A673 (cell line): ENCODE measurements at regions not wholly inside any gene's neighbourhood (a gene's known extent, or its start where the extent isn't known, plus 50 kb on each side); places are given as distances from the start of the nearest gene placed in this dataset.

Experiments
- CTCF ChIP-seq: fragments of 300-800, 200-600 bp; sonication (generic); conservative IDR thresholded peaks from 2 replicates; pipeline ENCODE4 v1.5.1; 2017; ENCODE audit warnings: low read depth, mild to moderate bottlenecking, antibody characterized with exemption, low read length, moderate library complexity, mixed read lengths
- EZH2 ChIP-seq: fragments of 200-600 bp; sonication (generic); IDR thresholded peaks from 2 replicates; pipeline ENCODE4 v1.6.1; 2017; ENCODE audit warnings: borderline replicate concordance, low read depth, mild to moderate bottlenecking, mixed read lengths, antibody characterized with exemption, low read length; ENCODE audit not compliant: poor library complexity, severe bottlenecking

GRCh38 chr3:117248153-117248552 lies 538.6 kb downstream of the TUSC7 start:
- TF ChIP-seq EZH2 = no peak
- no peak for TF ChIP-seq CTCF
